GM12864 (cell line): ENCODE measurements at regions not wholly inside any gene's neighbourhood (a gene's known extent, or its start where the extent isn't known, plus 50 kb on each side); places are given as distances from the start of the nearest gene placed in this dataset.

Experiments used
- DNase-seq: peaks from one replicate; pipeline ENCODE4 v3.0.0-alpha.2; 2011; ENCODE audit warnings: low read depth
- H3K4me3 ChIP-seq: 2 replicates; pipeline ENCODE4 v1.5.1; 2011; ENCODE audit warnings: mild to moderate bottlenecking, low read depth, low read length, control low read depth
- CTCF ChIP-seq: IDR thresholded peaks from 2 replicates; pipeline ENCODE4 v1.5.1; 2011; ENCODE audit warnings: low read depth, mild to moderate bottlenecking, moderate library complexity, low read length, control low read depth, inconsistent platforms; ENCODE audit errors: missing control alignments

GRCh38 chr6:21772477-21772876 lies 178.9 kb downstream of the SOX4 start:
- DNase-seq, result no peak
- no peak overlapping the region for H3K4me3 ChIP-seq
- TF ChIP-seq CTCF, result no peak

GRCh38 chr6:21772884-21773575 lies 179.5 kb downstream of the SOX4 start:
- no peak for DNase-seq
- no peak overlapping the region for H3K4me3 ChIP-seq
- no peak for TF ChIP-seq CTCF

GRCh38 chr6:21773576-21773968 lies 180.0 kb downstream of the SOX4 start:
- no peak for DNase-seq
- no peak overlapping the region for H3K4me3 ChIP-seq
- no peak for TF ChIP-seq CTCF

- no peak overlapping the region for H3K4me3 ChIP-seq
- DNase-seq, result no peak
- no peak for TF ChIP-seq CTCF
Observed at GRCh38 chr6:21777846-21778245, 184.3 kb downstream of the SOX4 start.

GRCh38 chr6:21780141-21780540 lies 186.6 kb downstream of the SOX4 start:
- no peak for DNase-seq
- H3K4me3 ChIP-seq, result no peak overlapping the region
- TF ChIP-seq CTCF, result no peak

GRCh38 chr6:21780679-21781078 lies 187.1 kb downstream of the SOX4 start:
- DNase-seq, result no peak
- no peak for TF ChIP-seq CTCF
- no peak overlapping the region for H3K4me3 ChIP-seq

GRCh38 chr6:21781128-21781527 lies 187.6 kb downstream of the SOX4 start:
- H3K4me3 ChIP-seq, result no peak overlapping the region
- DNase-seq, result no peak
- TF ChIP-seq CTCF, result no peak
